GM18907 (cell line): ENCODE measurements at regions not wholly inside any gene's neighbourhood (a gene's known extent, or its start where the extent isn't known, plus 50 kb on each side); places are given as distances from the start of the nearest gene placed in this dataset.

Experiments
- ATAC-seq: cut with Tn5 transposase; IDR thresholded peaks from one replicate; pipeline ENCODE4 v1.9.1; 2021; ENCODE audit warnings: mild to moderate bottlenecking, moderate library complexity; ENCODE audit not compliant: unreplicated experiment

DNA sequence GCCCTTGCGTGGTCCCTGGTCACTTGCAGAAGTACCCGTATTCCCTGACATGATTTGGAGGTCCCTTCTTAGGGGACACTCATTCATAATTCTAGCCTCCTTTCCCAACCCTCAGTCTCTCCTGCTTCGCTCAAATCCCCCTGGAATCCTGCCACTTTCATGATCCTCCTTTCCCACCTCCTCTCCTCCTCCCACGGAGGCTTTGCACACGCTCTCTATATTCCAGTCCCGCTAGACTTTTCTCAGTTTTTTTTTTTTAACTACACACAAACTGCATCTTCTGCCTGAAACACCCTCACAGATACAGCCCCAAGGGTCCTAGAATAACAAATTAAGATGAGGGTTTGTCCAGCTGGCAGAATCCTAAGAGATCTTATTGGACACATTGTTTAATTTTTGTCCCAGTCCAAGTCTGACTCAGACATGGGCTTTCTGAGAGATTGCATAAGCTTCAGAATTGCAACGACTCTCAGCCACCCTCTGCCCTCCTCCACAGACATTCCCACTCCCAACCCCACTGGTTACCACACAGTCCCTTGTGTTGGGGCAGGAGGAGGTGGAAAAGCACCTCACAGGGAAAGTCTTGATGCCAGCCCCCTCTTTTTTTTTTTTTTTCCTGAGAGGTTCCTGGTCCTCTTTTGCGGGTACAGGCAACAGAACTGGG, 739.5 kb upstream of the EEF2KMT start:
- no peak for ATAC-seq

DNA sequence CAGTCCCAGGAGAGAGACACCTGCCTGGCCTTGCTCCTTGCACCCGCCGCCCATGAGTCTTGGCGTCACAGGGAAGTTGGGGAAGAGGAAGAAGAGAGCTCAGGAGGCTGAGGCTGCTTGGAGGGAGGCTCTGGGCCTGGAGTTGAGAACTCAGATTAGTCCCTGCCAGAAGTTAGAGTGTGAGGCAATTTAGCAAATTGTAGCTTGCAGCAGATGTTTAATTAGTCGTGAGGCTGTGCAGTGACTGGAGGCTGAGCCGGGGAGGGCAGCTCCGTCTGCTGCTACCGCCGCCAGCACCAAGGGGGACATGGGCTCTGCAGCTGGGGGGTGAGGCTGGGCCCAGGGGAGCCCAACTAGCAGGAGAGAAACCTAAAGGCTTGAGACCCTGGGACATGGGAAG, 738.3 kb upstream of the EEF2KMT start:
- no peak for ATAC-seq

DNA sequence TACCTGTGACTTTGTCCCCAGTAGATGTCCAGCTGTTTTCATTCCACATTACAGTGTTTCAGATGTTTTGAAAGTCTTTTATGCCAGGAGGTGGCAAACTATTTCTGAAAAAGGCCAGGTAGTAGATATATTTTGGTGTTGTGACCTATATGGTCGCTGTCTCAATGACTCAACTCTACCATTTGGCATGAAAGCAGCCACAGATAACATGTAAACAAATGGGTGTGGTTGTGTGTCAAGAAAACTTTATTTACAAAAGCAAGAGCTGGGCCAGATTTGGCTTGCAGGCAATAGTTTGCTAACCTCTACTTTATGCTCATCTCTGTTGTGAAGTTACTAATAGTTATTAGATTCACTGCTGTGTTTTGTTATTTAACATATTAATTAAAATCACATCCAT, 728.7 kb upstream of the EEF2KMT start:
- no peak for ATAC-seq

DNA sequence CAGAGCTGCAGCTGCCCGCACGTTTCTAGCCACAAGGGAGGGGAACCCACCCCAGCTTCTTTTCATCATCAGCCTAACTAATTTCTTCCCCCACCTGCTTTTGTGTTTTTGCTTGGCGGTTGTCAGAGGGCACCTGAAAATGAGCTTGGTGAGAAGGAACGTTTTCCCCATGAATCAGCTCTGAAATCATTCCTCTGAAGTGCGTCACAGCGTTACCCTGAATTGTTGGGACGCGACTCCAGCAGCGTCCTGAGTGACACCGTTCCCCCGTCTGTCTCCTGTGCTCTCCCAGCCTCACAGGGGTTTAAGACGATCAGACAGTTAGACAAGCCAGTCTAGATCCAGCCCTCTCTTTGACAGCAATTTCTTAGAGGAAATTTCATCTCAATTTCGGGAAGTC, 722.9 kb upstream of the EEF2KMT start:
- no peak for ATAC-seq

DNA sequence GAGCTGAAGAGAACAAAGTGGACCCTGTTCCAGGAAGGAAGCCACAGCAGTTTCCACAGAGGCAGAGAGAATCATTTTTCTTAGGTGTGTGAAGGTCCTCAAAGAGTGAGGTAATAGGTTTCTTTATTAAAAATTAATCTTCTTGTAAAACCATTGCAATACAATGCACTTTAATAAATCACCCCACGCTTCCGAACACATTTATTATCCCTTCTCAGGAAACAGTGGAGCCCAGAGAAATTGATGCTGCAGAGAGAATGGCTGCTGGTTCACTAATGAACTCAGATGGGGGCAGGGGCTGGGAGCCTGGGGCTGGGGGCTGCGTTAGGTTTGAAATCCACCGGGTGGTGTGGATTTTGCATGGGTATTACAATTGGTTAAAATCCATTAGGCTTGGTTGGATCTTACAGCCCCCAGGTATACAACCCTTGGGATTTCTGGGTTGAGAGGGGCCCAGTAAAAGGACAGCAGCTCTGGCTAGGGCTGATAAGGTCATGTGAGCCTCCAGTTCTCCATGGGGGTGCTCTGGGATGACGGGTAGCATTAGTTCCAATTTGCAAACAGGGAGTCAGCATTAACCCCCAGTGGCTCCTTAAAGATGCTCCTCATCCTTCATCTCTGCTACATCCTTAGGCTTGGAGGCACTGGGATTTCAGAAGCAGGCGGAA, 718.1 kb upstream of the EEF2KMT start:
- ATAC-seq = no peak

DNA sequence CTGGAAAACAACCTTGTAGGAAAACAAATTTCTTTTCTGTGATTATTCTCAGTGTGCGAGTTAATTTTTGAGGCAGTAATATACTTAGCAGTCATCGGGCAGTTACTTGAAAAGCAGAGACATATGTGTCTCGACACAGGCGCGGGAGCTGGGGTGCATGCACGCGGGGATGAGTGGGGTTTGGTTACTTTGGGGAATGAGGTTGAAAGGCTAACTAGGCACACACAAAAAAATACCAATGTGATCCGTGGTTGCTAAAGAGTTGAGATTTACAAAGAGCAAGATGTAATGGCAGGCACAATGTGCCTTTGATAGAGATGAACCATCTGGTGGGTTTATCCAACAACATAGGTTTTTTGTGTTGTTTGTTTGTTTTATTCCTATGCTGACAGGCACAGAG, 703.8 kb upstream of the EEF2KMT start:
- no peak for ATAC-seq

DNA sequence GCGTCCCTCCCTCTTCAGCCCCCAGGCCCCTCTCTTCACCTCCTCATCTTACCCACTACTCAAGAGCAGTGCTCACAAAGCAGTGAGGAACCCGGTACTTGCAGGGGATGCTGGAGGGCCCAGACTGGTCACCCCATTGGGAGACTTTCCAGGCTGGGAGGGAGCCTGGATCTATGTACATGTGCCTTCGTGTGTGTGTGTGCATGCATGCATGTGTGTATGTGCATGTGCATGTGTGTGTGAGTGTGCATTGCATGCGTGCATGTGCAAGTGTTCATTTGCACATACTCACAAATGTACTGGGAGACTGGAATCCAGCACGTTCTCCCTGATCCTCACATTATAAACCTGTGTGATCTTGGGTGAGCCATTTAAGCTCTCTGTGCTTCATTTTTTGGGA, 696.0 kb upstream of the EEF2KMT start:
- ATAC-seq = no peak

DNA sequence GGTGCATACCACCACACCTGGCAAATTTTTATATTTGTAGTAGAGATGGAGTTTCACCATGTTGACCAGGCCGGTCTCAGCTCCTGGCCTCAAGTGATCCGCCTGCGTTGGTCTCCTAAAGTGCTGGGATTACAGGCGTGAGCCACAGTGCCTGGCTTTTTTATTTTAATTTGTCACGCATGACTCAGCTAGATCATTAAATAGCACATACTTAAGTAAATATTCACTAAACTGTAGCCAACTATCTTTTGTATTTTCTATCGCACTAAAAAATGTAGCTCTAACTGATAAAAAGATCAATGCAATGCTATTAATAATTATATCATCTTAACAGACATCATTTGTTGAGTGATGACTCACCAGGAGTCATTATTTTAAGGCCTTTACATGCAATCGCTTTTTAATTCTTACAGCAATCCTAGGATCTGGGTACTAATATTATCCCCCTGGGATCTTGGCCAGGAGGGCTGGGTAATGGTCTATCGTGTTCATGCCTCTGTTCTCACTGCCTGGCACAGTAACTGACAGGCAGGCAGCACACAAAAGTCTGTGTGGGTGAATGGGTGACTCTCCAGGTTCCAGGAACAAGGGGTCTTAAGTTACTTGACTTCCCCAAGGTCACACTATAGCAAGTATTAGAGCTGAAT, 693.5 kb upstream of the EEF2KMT start:
- ATAC-seq = no peak

DNA sequence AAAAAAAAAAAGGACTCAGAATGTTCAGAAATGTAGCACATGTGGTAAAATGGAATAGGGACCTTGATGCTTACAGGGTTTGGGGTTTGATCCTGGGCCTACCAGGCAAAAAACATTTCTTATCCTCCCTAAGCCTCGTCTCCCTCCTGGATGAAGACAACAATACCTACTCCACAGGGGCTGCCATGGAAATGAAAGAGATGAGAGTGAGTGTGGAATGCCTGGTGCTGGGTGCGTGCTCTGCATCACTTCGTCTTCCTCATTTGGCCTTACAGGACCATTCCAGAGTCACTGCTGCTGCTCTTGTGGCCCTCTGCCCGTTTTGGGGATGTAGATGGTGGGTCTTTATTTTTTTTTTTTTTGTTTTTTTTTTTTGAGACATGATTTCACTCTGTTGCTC, 692.9 kb upstream of the EEF2KMT start:
- no peak for ATAC-seq

DNA sequence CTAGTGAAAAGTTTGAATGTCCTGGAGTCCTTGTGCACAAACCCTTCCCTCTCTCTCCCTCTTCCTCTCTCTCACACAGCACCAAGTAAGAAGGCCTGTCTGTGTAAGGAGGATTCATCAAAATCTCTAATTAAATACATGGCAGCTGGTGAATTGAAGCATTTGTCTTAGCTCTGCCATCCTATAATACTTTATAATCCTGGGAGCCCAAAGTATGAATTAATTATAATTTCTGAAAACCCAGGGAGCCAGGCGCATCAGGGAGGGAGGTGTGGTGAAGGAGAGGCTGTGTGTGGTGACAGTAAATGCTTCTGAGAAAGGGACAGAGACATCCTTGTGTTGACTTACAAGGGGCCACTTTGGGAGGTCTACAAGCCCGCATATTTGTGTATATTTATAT, 691.4 kb upstream of the EEF2KMT start:
- ATAC-seq = no peak

DNA sequence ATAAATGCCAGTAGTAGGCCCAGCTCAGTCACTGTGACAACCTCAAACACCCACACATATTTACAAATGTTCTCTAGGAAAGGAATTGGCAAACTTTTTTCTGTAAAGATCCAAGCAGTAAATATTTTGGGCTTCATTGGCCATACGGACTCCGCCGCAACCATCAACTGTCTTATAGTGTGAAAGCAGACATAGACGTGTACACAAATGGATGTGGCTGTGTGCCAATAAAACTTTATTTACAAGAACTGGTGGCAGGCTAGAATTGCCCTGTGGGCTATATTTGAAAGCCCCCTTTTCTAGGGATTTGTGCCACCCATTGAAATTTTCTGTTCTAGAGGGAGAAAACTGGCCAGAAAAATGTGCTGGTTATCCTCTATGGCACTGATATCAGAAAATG, 683.8 kb upstream of the EEF2KMT start:
- no peak for ATAC-seq

DNA sequence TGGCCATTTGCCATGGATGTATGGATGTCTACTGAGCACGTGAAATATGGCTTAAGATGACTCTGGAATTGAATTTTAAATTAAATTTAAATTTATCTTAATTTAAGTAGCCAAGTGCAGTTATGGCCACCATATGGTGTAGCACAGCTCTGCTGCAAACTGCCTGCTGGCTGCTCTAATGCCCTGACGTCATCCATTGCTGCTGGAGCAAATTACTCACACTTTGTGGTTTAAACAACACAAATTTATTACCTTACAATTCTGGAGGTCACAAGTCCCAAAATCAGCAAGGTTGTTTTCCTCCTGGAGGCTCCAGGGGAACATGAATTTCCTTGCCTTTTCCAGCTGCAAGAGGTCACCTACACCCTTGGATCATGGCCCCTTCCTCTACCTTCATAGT, 679.3 kb upstream of the EEF2KMT start:
- no peak for ATAC-seq

DNA sequence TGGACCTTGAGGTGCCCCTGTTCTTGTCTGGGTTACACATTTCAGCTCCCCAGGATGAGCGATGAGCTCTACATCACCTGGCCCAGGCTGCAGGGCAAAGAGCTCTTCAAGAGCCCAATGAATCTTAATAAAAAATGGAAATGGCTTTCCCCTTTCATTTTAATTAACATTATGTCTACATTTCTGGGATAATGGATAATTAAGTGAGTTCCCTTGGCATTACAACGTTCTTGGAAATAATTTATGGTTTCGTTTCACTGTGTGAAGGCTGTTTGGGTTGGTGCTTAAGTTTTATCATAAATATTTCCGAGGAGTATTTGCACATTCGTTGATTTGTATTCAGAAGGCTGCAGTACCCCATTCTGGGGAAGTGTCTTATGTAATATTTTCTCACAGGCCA, 678.3 kb upstream of the EEF2KMT start:
- ATAC-seq = no peak

DNA sequence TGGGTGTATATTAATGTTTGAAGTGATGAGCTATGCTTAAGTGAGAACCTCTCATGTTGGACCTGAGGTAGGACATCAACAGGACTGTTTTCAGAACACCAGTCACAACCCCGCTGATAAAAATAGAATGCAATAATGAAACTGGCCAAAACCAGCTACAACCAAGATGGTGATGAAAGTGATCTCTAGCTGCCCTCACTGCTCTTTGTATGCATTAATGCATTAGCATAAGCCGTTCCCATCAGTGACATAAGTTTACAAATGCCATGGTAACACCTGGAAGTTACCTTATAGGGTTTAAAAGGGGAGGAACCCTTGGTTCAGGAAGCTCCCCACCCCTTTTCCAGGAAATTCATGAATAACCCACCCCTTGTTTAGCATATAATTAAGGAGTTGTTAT, 672.5 kb upstream of the EEF2KMT start:
- ATAC-seq = no peak

DNA sequence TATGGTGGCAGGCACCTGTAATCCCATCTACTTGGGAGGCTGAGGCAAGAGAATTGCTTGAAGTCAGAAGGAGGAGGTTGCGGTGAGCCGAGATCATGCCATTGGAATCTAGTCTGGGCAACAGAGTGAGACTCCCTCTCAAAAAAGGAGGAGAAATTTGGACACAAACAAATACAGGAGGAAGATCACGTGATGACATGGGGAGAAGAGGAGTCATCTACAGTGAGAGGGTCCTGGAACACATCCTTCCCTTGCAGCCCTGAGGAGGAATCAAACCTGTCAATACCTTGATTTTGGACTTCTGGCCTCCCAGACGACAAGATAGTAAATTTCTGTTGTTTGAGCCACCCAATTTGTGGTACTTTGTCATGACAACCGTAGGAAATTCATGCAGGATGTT, 671.9 kb upstream of the EEF2KMT start:
- no peak for ATAC-seq

DNA sequence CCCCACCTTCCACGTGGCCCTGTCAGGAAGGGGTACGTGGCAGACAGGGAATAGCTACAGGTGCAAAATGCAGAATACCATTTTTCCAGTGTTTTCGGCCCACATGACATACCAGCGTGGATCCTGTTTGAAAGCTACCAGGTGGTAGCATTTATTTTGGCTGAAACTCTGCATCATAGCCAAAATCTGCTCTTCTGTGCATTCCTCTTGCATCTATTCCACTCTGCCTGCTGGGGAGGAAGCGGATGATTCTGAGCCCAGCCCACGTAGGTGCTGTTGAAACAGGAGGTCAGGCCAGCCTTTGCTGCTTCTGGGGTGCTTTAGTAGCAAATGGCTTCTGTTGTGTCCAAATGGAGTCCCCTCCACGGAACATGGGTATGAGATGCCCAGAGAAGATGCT, 670.9 kb upstream of the EEF2KMT start:
- no peak for ATAC-seq

DNA sequence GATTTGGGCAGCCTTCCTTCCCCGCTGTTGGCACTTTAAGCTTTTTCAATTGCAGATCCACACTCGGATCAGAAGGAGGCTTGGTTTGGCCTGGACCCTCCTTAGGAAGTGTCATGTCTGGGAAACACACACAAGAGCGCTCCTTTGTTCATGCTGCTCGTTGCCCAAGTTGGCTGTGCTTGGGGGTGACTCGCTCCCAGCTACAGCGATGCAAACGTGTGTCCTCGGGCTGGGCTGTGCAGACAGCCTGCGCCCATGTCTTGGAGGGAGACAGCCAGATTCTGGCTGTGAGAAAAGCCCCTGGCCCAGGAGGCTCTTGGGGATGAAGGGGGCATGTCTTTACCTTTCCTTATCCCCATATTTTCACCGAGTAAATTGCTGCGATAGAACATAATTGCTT, 665.6 kb upstream of the EEF2KMT start:
- ATAC-seq = no peak

DNA sequence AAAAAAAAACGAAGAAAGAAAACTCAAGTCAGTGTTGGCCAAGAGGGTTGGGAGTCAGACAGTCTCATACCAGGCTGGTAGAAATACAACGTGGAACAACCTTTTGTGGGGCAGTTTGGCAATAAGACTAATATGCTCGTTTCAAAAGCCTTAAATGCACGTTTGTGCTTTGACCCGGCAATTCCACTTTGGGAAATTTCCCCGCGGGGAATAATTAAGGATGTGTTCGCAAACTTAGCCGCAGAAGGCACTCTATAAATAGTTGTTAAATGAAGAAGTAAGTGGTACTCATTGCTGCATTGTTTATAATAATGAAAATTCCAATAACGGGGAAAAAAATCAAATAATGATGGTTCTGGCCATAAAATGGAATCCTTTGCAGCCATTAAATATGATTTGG, 664.8 kb upstream of the EEF2KMT start:
- ATAC-seq = no peak

DNA sequence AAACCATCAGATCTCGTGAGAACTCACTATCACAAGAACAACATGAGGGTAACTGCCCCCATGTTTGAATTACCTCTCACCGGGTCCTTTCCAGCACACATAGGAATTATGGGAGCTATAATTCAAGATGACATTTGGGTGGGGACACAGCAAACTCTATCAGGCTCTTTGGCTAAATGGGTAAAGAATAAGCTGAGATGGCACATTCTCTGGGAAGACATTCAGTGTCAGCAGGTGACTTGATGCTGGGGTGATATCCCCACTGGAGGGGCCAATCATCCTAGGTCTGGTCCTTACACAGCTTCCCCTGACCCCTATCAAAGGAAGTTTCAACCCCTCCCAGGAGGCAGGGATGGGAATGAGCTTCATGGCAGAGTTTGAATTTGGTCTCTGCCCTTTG, 664.0 kb upstream of the EEF2KMT start:
- no peak for ATAC-seq

DNA sequence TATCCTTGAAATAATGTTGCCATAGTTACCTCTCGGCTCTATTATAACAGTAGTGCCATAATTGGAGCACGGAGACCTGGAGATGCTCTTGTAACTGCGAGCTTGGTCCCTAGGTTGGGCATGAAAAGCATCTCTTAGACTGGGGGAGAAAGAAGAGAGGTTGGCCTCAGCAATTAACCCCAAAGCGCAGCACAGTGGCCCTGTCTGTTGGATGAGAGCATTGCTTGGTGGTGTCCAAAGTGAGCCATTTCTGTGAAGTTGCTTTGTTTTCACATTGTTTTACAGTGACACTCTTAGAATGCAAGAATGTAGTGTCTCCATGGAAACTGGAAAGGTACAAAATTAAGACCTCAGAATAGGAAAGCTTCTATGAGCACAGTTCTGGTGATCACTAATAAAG, 660.7 kb upstream of the EEF2KMT start:
- ATAC-seq = no peak

DNA sequence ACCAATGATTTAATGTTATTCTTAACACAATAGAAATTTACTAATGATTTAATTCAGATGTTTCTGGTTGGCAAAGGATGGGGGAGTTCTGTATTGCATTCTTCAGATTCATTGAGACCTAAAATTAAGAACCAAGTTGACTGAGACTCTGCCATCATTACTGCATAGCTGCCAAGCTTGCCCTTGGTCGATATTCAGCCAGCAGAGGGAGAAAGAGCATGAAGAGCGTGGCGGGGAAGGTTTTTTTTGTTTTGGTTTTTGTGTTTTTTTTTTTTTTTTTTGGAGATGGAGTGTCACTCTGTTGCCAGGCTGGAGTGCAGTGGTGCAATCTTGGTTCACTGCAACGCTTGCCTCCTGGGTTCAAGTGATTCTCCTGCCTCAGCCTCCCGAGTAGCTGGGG, 659.4 kb upstream of the EEF2KMT start:
- no peak for ATAC-seq

DNA sequence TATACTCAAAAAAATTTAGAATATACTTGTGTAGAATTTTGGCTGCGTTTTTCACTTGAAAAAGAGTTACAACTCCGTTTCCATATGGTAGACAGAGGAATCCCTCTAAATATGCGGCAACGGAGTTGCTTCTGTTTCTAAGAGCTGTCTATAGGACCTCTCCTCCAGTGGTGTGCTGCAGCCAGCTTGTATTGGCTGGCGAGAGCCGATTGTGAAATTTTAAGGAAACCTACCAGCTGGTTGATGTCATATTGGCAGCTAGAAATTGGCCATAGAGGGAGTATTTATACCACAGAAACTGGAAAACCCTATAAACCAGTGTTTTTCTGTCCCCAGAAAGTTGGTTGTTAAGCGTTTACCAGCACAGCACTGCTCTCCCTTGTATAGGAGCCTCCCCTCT, 655.8 kb upstream of the EEF2KMT start:
- no peak for ATAC-seq

DNA sequence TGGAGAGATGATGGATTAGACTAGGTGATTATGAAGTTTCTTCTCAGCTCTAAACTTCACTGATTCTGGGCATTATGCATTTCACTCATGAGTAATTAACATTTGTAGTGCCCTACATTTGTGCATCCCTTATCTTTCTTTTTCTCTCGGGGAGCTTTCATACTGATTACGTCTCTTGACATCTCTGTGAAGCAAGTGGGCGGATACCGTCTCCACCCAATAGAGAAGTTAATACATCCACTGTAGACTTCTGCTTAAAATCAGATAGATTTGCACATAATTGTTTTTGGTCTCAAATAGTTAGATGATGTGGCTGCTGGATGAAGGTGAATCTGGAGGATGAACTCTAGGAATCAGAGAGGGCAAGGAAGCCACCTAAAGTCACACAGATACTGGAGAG, 653.6 kb upstream of the EEF2KMT start:
- ATAC-seq = no peak
